ENCODE measurements at regions not wholly inside any gene's neighbourhood (a gene's known extent, or its start where the extent isn't known, plus 50 kb on each side); places are given as distances from the start of the nearest gene placed in this dataset.

GRCh38 chr9:115369322-115369957 is 251.5 kb upstream of the TNC start:
- peak; percentile 81 for DNase-seq

DNA sequence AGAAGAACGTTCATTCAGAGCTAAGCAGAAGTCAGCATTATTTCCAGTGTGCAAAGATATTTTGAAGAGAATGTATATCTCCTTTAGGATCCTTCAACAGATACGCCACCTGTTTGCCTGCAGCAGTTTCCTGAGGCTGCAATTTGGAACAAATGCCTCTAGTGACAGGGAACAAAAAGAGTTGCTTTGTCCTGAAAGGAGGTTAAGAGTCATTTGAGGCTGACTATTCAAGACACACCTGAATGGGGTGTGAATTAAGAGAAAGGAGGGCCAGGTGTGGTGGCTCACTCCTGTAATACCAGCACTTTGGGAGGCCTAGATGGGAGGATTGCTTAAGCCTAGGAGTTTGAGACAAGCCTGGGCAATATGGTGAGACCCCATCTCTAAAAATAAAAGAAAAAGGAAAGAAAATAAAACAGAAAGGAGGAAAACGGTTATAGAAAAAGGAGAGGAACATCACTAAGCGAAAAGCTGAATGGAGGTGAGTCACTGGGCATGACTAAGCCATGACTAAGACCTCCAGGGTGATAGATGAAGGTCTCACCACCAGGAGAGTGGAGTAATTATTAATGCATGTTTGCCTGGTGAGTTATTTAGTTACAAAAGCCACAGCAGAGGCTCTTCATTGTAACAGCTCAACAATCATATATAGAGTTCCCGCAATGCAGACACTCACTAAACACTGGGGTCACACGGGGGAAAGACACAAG is 255.2 kb upstream of the TNC start:
- peak; percentile 98 for DNase-seq

DNA sequence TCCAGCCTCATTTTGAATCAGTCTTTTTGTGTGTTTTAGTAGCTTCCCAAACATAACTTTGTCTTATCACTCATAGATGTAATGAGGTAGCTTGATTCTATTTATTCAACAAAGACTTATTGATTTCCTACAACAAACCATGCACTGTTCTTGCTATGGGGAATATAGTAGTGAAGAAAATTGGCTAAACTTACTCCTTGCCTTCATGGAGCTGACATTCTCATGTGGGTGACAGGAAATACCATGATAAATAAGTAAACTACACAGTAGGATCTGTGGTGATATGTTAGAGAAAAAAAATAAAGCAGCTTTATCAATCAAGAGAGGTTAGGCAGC is 255.7 kb upstream of the TNC start:
- DNase-seq = no peak

DNA sequence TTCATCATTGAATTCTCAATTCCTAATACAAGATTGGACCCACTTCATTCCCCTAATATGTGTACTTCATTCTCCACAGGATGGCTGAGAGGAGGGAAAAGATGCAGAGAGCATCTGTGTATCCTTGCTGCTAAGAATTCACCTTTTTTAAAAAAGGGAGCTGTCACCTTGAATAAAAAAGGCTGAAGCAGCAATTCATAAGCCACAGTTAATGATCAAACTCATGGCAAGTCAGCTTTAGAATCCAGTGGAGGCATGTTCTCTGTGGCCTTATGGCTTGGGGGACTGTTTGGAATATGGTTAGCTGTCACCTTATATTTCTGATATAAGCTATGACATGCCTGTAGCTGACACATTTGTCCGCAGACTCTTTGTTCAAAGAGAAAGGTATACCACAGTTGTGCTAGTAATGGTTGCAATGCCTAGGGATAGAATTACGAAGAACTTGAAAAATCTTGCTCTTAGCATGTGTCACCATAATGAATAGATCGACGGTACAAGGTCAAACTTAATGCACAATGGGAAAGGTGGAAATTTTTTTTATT is 256.8 kb upstream of the TNC start:
- DNase-seq = no peak

DNA sequence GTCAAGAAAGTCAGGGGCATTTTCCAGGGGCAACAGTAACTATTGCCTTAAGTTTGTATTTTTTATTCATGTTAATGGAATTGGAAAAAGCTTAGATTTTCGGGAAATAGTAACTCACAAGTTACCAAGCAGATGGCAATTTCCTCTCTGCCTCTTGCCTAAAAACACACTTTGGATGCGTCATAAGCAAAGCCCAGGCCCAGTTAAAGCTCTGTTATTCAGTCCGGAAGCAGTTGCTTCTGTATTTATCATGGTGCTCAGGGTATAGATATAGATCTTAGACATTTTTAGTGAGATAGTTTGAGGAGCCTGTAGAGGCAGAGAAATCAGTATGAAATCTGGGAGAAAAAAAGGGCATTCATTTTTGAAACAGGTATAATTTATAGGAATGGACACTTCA is 260.3 kb upstream of the TNC start:
- peak; percentile 27 for DNase-seq

GRCh38 chr9:115378758-115379157 is 260.8 kb upstream of the TNC start:
- DNase-seq = no peak

- no peak for DNase-seq
These were observed 261.8 kb upstream of the TNC start for GRCh38 chr9:115379719-115380118.

DNA sequence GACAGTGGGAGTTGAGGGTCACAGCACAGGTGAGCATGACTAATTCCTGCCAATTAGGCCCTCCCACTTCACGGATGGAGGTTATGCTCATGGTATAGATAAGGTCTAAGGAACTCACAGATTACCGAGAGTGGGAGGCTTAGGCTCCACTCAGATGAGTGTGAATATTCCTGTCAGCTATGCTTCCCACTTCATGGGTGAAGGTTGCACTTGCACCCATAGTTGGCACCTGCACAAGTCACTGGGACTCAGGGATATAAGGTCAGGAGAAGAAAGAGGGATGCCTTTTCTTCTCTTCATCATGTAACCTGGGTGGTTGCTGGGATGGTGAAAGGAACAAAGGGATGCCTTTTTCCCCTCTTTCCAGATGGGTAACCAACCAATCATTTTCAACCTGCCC is 264.9 kb upstream of the TNC start:
- DNase-seq = no peak

- DNase-seq = no peak
These were observed 267.6 kb upstream of the TNC start for GRCh38 chr9:115385383-115386122.

DNA sequence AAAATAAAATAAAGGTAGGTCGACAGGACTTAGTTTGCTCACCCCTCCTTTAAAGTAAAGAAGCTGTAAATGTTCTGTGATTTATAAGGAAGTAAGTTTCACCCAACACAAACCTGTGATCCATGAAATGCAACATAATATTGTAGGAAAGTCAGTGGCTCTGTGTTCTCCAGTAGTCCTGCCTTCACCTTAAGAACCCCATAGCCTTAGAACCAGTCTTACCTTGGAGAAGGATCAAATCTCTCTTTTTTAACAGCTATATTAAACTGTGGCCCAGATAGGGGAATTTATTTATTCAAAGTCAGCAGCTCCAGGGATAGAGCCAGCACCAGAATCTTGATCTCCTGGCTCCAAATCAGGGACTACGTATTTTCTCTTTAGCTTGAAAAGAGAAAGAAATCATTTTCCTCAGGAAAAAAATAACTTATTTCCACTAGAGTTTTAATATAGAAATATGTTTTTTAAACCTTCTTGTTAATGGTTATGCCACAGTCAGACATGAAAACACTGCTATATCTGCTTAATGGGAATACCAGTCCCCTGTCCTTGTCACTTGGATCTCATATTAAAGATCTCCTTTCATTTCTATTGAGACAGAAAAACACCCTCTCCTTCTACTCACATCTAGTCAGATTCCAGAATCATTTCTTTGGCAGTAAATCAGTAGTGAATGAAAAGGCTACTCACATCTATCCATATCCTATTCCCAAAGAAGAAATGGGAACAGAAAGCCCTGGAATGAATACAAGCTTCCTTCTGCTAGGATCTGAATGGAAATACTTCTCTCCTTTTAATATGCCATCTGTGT is 269.2 kb upstream of the TNC start:
- no peak for DNase-seq

- DNase-seq = no peak
These were observed 273.3 kb upstream of the TNC start for GRCh38 chr9:115391168-115391825.

DNA sequence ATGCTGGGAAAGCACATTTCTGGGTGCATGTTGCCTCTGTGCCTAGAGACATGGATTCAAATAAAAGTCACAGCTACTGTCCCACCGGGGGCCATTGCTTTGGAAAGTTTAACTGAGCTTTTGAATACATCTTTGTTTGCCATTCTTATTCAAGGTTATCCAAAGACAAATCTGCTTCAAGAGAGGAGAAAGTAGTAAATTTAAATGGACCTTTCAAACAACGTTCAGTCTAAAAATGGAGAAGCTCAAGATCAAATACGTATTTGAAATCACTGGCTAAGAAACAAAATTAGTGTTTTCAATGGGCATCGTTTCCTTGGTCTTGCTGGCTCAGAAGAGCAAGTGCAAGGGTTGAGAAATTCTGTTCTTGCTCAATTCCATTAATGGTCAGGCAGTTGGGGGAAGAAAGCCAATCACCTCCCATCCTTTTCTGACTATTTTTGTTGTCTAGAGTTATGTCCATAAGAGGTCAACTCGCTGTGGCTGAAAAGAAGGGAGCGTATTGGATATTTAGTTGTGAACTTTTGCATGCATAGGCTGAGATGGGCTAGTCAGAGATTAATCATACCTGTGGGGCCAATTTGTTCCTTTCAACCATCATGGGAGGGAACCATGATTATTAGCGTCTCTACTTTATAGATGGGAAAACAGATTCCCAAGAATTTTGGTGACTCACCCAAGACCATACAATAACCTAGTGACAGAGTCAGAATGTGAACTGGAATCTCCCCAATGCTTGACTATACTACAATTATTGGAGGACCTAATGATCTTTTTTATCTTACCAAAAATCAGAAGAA is 276.2 kb upstream of the TNC start:
- peak; percentile 37 for DNase-seq

DNA sequence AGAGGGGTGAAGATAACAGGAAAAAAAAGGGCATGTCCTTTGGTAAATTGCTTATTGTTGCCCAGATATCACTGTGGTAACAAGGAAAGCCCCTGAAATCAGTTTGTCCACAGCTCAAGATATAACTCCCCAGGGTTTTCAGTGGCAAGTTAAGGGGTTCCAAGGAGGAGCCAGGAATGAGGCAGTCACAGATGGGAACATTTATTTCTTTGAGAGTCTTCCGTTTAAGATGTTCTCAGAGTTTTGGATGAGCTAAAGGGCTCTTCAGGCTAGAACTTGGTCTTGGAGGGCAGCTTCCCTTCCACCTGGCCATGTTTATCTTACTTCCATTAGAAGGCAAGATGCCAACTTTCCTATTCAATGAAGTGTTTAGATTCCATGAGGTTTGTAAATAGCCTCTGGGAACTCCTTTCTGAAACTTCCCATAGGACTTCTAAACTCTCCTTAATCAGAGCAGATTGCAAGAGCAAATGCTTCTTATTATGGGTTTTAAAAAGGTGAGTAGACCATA is 277.6 kb upstream of the TNC start:
- no peak for DNase-seq

DNA sequence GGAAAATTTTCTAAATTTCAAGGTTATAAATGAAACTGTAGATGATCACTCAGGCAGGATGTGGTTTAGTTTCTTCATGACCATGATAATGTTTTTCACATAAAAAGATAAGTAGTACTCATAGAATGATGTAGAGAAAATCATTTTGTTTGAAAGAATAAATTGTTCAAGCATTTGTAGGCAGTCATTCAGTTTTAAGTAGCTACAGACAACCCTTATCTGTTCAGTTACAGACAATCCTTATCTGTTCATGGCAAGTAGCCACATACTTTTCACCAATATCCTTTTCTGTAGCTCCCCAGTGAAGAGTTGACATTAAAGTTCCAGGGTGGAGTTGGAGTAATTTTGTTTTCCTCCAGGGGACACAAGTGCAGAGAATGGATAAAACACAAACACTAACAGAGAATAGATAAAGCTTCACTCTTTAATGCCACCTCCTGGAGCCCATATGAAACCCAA is 278.1 kb upstream of the TNC start:
- DNase-seq = peak; percentile 36

- DNase-seq = no peak
These were observed 279.8 kb upstream of the TNC start for GRCh38 chr9:115397591-115398312.

GRCh38 chr9:115398313-115398650 is 280.3 kb upstream of the TNC start:
- no peak for DNase-seq

DNA sequence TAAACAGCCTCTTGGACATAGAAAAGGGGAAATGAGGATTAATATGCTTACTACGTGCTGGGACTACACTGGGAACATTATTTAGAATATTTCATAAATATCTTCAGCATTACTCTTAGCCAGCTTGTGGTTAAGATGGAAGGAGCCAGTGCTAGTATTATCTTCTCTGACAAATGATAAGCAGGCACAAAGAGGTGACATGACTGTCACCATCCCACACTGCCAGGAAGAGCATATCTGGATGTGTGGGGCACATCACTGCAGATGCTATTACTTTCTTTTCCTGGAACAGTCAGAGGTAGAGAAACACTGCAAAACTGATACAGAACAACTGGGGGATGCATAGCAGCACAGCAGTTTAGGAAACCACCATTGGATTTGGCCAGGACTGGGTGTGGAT is 281.0 kb upstream of the TNC start:
- peak; percentile 64 for DNase-seq

GRCh38 chr9:115400796-115401195 is 282.8 kb upstream of the TNC start:
- DNase-seq = peak; percentile 75

DNA sequence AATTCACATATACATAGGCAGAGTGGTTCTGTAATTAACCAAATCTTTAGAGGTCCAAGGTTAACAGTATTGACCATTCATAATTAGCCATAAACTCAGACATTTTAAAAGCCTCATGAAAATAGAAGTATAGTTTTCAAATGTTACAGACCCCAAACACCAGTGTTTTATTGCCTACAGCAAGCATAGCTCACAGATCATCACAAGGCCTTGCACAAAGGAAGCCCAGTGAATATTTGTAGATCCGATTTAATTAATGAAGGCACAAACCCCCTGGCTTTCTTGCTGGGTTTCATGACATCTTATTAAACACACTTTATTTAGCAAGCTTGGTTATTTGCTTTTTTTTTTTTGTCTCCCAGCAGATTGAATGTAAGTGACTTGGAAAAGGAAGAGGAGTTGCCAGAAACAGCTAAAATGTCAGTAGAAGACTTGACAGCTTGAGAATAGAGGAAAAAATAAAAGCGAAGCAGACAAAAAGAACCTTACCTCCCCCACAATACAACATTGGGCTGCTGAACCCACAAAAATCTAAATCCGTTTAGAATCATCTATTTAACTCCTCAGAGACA is 283.9 kb upstream of the TNC start:
- DNase-seq = no peak

GRCh38 chr9:115403753-115404152 is 285.8 kb upstream of the TNC start:
- DNase-seq = no peak
